ENCODE measurements at regions not wholly inside any gene's neighbourhood (a gene's known extent, or its start where the extent isn't known, plus 50 kb on each side); places are given as distances from the start of the nearest gene placed in this dataset.
A peak's percentile ranks its signal among the peaks of the same experiment; 100 is the strongest.

DNA sequence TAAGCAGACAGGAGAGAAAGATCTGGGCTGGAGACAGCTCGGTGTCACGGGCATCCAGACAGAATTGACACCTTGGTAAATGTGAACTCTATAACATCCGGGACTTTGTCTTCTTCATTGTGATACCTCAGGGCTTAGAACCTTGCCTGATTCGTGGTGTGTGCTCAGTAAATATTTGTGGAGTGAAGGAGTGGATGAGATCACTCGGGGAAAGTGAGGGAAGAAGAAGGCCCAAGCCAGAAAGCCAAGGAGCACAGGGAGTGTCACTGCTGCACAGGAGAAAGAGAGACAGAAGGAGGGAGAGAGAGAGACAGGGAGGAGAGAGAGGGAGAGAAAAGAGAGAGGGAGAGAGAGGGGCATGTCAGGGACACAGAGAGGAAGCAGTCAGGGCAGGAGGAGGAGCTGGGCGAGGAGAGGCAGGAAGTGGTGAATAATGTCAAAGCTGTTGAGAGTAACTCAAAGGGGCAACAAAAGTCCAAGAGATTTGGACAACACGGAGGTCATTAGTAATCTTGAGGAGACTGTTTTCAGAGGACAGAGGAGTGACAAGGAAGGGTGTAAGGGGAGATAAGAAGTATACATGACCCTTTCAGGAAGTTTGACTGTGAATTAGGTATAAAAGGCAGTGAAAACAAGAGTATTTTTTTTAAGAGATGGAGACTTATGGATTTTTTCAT, 141.6 kb upstream of the MAX start:
- no peaks in the 10 kb centered on the region for H3K36me3 ChIP-seq (replicated peaks in 1 of 2; ENCODE audit: control insufficient read depth in 1 of 2, insufficient read depth in 2 of 2, low read length in 2 of 2)
- FAIRE-seq, result peak; percentile 43
- peak overlapping the region; percentile 39 to 60 (median 51); a peak in 5 of 6 replicates for H3K4me3 ChIP-seq (replicated peaks in 1 of 3; ENCODE audit: insufficient read depth in 1 of 3, low read depth in 2 of 3, low read length in 3 of 3)
- intact Hi-C loops (cut with micrococcal nuclease; ENCODE audit: unreplicated experiment), result no loop called here
- in situ Hi-C loops (cut with HindIII; ENCODE audit: extremely low pct_ligation_motif_present, low pct_unique_long_range_greater_than_20kb), result no loop called here
- ChIA-PET CTCF (ENCODE audit: low intra/inter-chr PET ratio, low total read pairs) (no interaction called here), POLR2A (interaction anchor here (0.8 to 5.8 kb wide), 16 partner anchors 8 to 170 kb away, joined by 3 to 72 read pairs (median 6); partner anchors contain the start of gene MAX)
- H2AFZ ChIP-seq (ENCODE audit: low read length), result peak overlapping the region; percentile 66
- peak; percentile 38 for ATAC-seq
- H3K4me1 ChIP-seq (ENCODE audit: insufficient read depth, low read length), result peaks cover 53% of the 10 kb centered on the region
- no peaks in the 10 kb centered on the region for H3K9me3 ChIP-seq (ENCODE audit: low read length)
- H3K27me3 ChIP-seq (ENCODE audit: control insufficient read depth in 1 of 2, insufficient read depth in 2 of 2, low read length in 2 of 2), result no peaks in the 10 kb centered on the region
- H3K27ac ChIP-seq (ENCODE audit: extremely low read length, insufficient read depth, low read length), result peak overlapping the region; percentile 78
- no peaks in the 10 kb centered on the region for H4K20me1 ChIP-seq (ENCODE audit: insufficient read depth, low read length)
- 3% methylated on average over 7 of the region's 7 CpGs for WGBS (ENCODE audit: low lambda C conversion rate)
- peak overlapping the region; percentile 81 for H3K9ac ChIP-seq (ENCODE audit: insufficient read depth, low read depth, low read length)
- no TSS peak for BruUV-seq (replicated peaks)
- DNase-seq (ENCODE audit: low spot score), result peak; percentile 78
- no peaks in the 10 kb centered on the region for H3K79me2 ChIP-seq (ENCODE audit: insufficient read depth, low read length)
- H3K4me2 ChIP-seq (ENCODE audit: low read depth, low read length), result peak overlapping the region; percentile 87
- TF ChIP-seq ZNF703 (CRISPR knock-in tag; IDR thresholded peaks at IDR 0.05; ENCODE audit: borderline replicate concordance), result no peak
- TF ChIP-seq, protein P1, sequence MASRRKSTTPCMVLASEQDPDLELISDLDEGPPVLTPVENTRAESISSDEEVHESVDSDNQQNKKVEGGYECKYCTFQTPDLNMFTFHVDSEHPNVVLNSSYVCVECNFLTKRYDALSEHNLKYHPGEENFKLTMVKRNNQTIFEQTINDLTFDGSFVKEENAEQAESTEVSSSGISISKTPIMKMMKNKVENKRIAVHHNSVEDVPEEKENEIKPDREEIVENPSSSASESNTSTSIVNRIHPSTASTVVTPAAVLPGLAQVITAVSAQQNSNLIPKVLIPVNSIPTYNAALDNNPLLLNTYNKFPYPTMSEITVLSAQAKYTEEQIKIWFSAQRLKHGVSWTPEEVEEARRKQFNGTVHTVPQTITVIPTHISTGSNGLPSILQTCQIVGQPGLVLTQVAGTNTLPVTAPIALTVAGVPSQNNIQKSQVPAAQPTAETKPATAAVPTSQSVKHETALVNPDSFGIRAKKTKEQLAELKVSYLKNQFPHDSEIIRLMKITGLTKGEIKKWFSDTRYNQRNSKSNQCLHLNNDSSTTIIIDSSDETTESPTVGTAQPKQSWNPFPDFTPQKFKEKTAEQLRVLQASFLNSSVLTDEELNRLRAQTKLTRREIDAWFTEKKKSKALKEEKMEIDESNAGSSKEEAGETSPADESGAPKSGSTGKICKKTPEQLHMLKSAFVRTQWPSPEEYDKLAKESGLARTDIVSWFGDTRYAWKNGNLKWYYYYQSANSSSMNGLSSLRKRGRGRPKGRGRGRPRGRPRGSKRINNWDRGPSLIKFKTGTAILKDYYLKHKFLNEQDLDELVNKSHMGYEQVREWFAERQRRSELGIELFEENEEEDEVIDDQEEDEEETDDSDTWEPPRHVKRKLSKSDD (CRISPR knock-in tag; IDR thresholded peaks at IDR 0.05; ENCODE audit: low read depth), result 0 out of 2 replicates have a peak, but pooled peaks have one; percentile 27
- peak; percentile 50; the same call in 1 of the 2 replicates for TF ChIP-seq FOXA3 (CRISPR knock-in tag; IDR thresholded peaks at IDR 0.05)
- TF ChIP-seq, protein P2, sequence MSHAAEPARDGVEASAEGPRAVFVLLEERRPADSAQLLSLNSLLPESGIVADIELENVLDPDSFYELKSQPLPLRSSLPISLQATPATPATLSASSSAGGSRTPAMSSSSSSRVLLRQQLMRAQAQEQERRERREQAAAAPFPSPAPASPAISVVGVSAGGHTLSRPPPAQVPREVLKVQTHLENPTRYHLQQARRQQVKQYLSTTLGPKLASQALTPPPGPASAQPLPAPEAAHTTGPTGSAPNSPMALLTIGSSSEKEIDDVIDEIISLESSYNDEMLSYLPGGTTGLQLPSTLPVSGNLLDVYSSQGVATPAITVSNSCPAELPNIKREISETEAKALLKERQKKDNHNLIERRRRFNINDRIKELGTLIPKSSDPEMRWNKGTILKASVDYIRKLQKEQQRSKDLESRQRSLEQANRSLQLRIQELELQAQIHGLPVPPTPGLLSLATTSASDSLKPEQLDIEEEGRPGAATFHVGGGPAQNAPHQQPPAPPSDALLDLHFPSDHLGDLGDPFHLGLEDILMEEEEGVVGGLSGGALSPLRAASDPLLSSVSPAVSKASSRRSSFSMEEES (CRISPR knock-in tag; IDR thresholded peaks at IDR 0.05), result 0 out of 2 replicates have a peak, but pooled peaks have one; percentile 15
- TF ChIP-seq, protein P3, sequence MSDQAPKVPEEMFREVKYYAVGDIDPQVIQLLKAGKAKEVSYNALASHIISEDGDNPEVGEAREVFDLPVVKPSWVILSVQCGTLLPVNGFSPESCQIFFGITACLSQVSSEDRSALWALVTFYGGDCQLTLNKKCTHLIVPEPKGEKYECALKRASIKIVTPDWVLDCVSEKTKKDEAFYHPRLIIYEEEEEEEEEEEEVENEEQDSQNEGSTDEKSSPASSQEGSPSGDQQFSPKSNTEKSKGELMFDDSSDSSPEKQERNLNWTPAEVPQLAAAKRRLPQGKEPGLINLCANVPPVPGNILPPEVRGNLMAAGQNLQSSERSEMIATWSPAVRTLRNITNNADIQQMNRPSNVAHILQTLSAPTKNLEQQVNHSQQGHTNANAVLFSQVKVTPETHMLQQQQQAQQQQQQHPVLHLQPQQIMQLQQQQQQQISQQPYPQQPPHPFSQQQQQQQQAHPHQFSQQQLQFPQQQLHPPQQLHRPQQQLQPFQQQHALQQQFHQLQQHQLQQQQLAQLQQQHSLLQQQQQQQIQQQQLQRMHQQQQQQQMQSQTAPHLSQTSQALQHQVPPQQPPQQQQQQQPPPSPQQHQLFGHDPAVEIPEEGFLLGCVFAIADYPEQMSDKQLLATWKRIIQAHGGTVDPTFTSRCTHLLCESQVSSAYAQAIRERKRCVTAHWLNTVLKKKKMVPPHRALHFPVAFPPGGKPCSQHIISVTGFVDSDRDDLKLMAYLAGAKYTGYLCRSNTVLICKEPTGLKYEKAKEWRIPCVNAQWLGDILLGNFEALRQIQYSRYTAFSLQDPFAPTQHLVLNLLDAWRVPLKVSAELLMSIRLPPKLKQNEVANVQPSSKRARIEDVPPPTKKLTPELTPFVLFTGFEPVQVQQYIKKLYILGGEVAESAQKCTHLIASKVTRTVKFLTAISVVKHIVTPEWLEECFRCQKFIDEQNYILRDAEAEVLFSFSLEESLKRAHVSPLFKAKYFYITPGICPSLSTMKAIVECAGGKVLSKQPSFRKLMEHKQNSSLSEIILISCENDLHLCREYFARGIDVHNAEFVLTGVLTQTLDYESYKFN (CRISPR knock-in tag; conservative IDR thresholded peaks at IDR 0.05), result peak; percentile 64
- 0 out of 2 replicates have a peak, but pooled peaks have one; percentile 18 for TF ChIP-seq LCORL (IDR thresholded peaks at IDR 0.05)
- no peak for TF ChIP-seq LCORL (CRISPR knock-in tag; IDR thresholded peaks at IDR 0.05)
- TF ChIP-seq SOX5 (CRISPR knock-in tag; IDR thresholded peaks at IDR 0.05; ENCODE audit: borderline replicate concordance), result peak; percentile 67; the same call in 1 of the 2 replicates
- TF ChIP-seq, protein P4, sequence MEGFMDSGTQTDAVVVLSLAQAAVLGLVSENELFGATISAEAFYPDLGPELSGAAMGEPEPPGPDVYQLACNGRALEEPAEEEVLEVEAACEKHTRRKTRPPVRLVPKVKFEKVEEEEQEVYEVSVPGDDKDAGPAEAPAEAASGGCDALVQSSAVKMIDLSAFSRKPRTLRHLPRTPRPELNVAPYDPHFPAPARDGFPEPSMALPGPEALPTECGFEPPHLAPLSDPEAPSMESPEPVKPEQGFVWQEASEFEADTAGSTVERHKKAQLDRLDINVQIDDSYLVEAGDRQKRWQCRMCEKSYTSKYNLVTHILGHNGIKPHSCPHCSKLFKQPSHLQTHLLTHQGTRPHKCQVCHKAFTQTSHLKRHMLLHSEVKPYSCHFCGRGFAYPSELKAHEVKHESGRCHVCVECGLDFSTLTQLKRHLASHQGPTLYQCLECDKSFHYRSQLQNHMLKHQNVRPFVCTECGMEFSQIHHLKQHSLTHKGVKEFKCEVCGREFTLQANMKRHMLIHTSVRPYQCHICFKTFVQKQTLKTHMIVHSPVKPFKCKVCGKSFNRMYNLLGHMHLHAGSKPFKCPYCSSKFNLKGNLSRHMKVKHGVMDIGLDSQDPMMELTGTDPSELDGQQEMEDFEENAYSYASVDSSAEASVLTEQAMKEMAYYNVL (CRISPR knock-in tag; IDR thresholded peaks at IDR 0.05; ENCODE audit: borderline replicate concordance), result peak; percentile 99
- peak; percentile 67 for TF ChIP-seq TAF1 (CRISPR knock-in tag; IDR thresholded peaks at IDR 0.05)
- no peak for TF ChIP-seq ZNF207 (IDR thresholded peaks at IDR 0.05; ENCODE audit: borderline replicate concordance)
- TF ChIP-seq, protein P5, sequence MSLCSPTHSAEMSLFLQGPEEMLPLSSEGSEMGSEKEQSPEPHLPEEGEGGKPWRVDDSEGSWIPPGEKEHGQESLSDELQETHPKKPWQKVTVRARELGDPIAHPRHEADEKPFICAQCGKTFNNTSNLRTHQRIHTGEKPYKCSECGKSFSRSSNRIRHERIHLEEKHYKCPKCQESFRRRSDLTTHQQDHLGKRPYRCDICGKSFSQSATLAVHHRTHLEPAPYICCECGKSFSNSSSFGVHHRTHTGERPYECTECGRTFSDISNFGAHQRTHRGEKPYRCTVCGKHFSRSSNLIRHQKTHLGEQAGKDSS (CRISPR knock-in tag; IDR thresholded peaks at IDR 0.05; ENCODE audit: borderline replicate concordance, low read depth), result peak; percentile 75; the same call in 1 of the 2 replicates
- TF ChIP-seq TCF7L2 (IDR thresholded peaks at IDR 0.05; ENCODE audit: low read depth, low read length), result no peak
